GM19455 (cell line): ENCODE measurements at regions not wholly inside any gene's neighbourhood (a gene's known extent, or its start where the extent isn't known, plus 50 kb on each side); places are given as distances from the start of the nearest gene placed in this dataset.
"Not testable (repeated sequence)": the region's sequence is repeated elsewhere in the genome, so short reads cannot be mapped to it uniquely, and the experiment has no call there.

Source experiments
- ATAC-seq: cut with Tn5 transposase; IDR thresholded peaks from one replicate; pipeline ENCODE4 v1.9.1; 2021; ENCODE audit not compliant: unreplicated experiment

DNA sequence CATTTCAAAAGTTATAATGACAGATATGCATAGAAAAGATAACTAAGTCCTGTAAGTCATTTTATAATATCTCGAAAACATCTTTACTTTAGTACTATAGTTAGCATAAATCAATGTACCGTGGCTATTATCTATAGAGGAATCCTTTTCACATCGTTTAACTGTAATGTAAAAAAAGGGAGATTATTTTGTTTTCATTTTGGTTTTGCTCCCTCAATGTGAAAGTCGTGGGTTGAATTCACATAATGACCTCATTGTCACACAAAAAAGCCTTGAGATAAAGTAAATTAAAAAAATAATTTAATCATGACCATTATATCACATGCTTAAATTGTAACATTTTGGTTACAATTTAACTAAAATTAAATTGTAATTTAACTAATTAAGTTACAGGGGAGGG lies 560.5 kb upstream of the POT1 start:
- ATAC-seq = no peak

DNA sequence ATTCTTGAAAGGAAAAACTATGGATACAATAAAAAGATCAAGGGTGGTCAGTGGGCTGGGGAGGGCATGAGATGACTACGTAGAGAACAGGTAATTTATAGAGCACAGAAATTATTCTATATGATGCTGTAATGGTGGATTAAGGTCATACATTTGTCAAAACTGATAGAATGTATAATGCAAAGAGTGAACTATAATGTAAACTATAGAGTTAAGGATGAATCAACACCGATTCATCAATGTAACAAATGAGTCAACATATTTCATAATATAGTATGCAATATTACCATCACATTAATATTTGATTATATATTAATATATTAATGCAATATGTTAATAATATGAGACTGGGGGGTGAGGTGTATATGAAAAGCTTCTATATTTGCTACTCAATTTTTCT lies 555.6 kb upstream of the POT1 start:
- ATAC-seq = no peak

DNA sequence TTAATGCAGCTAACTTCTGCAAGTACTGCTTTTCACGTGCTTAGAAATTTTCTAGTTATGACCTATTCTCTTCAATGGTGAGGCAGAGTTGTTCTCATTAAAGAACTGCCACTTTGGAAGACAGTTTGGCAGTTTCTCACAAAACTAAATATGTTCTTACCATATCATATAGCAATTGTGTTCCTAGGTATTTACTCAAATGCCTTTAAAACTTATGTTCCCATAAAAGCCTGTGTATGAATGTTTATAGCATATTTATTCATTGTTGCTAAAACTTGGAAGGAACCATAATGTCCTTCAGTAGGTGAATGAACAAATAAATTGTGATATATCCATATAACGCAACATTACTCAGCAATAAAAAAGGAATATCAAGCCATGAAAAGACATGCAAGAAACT lies 555.1 kb upstream of the POT1 start:
- ATAC-seq = no peak

DNA sequence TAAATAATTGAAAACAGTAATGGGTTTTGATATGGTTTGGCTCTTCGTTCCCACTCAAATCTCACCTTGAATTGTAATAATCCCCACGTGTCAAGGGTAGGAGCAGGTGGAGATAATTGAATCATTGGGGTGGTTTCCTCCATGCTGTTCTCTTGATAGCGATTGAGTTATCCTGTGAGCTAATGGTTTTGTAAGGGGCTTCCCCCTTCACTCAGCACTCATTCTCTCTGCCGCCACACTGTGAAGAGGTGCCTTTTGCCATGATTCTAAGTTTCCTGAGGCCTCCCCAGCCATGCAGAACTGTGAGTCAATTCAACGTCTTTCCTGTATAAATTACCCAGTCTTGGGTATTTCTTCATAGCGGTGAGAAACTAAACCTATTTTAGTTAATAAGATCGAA lies 551.7 kb upstream of the POT1 start:
- ATAC-seq = no peak

DNA sequence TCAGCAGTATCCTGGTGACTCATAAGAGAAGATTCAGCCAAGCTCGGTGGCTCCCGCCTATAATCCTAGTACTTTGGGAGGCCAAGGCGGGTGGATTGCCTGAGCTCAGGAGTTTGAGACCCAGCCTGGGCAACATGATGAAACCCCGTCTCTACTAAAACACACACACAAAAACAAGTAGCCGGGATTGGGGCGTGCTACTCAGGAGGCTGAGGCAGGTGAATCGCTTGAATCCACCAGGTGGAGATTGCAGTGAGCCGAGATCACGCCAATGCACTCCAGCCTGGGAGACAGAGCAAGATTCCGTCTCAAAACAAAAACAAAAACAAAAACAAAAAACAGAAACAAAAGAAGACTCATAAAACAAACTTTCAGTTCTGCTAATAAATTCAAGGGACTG lies 551.1 kb upstream of the POT1 start:
- ATAC-seq = no peak

DNA sequence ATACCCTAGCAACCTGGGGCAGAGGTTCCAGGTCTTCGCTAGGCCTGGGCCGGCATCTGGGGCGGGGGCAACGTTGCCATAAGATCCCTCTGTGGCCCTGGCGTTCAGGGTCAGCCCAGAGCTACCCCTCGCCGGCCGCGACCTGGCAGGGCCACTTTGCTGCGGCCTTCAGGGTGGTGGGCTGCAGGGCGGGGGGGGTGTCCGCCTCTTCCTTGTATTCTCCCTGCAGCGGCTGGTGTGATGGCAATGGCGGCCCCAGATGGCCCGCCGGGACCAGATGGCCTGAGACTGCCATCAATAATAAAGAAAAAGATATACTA lies 539.2 kb upstream of the POT1 start:
- ATAC-seq = no peak

DNA sequence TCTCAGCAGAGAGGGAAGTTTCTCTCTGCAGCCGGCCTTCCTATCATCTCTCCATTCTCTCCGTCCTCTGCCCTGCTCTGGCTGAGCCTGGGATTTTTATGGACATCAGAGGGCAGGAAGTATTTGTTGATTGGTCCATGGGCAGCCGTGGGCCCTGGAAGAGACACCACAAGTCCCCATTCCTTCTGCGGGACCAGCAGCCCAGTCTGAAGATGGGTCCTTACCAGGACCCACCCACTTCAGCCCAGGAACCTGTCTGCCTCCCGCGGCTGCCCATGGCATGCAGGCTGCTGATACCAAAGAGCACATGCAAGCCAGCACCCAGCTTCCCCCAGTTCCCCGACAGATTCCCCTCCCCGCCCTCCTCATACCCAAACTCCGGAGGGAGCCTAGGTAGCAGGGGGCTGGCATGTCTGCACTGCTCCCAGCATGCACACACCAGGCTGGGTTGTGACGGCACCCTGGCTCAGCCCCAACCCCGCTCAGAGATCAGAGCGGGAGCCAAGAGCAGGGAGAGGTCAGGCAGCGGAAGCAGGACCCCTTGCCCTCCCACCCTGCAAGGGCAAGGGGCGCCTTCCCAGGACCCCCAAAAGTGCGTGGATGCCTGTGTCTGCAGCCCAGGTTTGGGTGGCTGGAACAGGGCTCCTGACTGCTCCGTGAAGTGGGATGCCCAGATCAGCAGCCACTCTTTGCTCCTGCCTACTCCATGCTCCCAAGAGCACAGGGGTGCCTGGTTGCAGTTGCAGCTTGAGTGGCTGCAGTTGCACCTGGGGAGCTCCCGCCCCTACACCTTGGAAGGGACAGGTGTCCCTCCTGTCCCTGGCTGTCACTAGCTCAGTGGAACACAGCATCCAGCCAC lies 538.6 kb upstream of the POT1 start:
- no peak for ATAC-seq

DNA sequence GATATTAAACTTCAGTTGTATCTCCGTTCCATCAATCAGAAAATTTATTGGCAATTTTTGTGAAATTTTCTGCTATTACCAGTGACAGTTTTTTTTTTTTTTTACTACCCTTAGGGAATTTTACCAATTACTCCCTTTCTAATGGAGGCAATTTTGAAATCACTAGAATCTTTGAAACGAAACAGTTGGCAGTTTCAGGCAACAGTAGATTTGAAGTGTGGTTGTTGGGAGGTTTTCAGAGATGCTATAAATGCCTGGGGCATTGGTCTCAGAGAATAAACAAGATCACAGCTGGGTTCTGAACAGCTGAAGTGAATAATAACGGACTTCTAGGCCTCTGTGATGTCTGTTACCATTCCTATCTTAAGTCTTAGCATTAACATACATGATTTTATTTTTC lies 535.9 kb upstream of the POT1 start:
- ATAC-seq = no peak

DNA sequence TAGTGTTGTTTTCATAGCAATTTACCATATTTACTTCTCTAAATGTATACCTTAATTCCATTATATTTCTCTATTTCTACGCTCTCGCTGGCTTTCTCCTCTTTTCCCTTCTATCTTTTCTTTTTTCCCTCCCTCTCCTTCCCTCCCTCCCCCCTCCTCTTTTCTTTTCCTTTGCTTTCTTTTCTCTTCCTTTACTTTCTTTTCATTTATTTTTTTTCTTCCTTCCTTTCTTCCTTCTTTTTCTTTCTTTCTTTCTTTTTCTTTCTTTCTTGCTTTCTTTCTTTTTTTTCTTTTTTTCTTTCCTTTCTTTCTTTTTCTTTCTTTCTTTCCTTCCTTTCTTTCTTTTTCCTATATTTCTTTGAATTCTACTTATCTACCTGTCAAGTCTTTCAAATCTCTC lies 533.0 kb upstream of the POT1 start:
- ATAC-seq = no peak

DNA sequence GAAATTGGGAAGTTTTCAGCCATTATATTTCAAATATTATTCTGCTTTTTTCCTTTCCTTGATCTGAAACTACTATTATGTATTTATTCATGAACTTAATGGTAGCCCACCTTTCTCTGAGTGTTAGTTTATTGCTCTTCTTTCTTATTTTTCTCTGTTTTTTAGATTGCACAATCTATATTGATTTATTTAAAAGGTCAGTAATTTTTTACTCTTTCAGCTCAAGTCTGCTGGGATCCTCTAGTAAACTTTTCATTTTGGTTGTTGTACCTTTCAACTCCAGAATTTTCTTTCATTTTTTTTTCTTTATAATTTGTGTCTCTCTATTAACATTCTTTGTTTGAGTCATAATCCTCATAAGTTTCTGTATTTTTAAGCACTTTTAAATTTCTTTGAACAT lies 529.4 kb upstream of the POT1 start:
- ATAC-seq = no peak

DNA sequence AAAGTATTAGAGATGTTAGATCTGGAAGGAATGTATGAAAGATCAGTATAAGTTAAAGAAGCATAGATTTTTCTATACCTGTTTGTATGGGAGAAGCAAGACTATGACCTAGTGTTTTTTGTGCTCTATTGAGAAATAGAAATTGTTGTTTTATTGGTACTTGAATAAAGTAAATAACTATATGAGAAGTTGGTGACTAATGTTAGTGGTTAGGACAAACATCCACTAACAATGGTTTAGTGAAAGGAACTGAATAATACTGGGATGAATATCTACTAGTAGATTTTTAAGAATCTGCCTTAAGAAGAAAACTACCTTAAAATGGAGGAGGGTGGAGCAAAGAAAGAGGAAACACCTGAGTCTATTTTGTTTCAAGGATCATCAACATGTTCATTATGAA lies 521.1 kb upstream of the POT1 start:
- ATAC-seq = no peak

DNA sequence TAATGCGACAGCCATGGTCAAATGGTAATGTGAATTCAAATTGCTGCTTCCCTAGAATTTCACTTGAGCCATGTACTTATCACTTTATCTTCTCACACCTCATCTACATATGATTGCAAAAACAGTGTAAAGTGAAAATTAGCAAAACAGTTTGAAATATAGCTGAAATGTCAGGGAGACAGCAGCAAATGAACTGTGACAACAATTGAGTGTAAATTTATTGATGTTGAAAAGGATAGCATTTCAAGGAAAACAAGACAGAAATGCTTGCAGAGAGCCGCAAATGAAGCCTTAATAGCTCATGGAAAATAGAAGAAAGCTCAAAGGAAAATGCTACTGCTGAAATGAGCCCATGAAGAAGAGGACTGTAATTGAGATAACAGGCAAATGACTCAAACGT lies 516.2 kb upstream of the POT1 start:
- no peak for ATAC-seq

DNA sequence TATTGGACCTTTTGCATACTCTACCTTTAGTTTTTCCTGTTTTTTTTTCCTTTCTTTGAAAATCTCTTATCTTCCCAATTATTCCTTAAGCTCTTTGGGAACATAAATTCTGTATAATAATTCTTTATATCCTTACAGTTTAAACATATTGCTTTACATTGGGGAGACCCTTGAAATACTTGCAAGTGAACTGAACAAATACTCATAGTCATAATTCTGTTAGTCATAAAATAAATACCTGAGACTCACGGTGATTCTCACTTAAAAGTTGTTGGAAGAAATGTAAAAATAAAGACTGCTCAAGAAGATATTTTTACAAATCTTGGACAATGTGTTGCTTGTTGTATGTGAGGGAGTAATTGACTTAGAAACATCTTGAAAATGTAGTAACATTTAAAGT lies 515.2 kb upstream of the POT1 start:
- no peak for ATAC-seq

DNA sequence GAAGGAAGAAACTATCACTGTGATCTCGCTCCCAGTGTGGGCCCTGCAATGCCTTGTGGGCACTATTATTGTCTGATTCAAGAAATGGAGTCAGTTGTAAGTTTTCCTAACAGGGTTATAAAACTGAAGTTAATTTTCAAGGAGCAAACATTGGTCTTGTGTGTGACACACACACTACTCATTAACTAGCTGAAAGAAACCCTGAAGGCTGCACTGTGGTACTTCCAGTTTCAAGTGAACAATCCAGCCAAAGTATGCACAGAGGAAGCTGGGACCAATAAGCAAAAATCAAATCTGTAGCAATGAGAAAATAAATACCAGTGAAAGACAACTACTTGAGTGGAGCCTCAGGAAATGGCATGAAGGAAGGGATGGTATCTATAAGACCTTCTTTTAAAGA lies 506.6 kb upstream of the POT1 start:
- no peak for ATAC-seq

DNA sequence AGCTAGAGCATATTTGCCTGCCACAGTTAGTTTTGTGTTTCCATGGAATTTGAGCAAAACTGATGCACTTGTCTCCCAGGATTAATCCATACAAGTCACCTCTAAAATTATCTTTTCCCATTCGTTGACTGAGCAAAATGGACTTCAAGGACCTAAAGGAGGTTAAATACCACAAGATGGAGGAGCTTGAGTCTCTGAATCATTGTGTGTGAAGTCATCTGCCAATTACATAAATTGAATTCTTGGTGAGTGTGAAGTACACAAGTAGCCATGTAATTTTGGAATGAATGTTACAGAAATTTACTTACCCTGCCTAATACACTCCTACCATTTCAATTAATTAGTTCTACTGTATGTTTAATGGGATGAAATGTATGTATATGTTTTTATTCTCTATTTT lies 501.7 kb upstream of the POT1 start:
- no peak for ATAC-seq

DNA sequence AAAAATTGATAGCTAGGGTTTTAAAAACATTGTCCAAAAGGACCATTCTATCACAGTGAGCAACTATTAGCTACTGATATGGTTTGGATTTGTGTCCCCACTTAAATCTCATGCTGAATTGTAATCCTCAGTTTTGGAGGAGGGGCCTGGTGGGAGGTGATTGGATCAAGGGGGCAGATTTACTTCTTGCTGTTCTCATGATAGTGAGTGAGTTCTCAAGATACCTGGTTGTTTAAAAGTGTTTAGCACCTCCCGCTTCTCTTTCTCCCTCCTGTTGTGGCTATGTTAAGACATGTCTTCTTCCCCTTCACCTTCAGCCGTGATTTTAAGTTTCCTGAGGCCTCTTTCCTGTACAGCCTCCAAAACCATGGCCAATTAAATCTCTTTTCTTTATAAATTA lies 500.4 kb upstream of the POT1 start:
- no peak for ATAC-seq

DNA sequence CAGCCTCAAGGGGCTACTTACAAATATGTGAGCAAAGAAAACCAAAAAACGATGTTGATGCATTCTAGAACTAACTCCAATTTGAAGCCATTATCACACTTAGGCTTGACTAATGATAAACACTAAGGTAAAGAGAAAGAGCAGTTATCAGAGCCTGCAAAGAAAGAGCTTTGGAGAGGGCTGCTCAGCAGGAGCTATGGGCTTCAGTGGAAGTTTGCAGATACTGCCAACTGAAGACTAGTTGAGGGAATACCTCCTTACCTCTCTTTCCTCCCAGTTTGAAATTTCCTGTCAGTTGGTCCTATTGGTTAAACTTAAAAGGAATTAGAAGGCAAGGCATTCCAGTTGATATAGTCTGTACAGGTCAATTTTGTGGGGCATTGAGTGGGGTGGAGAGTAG lies 498.1 kb upstream of the POT1 start:
- no peak for ATAC-seq

DNA sequence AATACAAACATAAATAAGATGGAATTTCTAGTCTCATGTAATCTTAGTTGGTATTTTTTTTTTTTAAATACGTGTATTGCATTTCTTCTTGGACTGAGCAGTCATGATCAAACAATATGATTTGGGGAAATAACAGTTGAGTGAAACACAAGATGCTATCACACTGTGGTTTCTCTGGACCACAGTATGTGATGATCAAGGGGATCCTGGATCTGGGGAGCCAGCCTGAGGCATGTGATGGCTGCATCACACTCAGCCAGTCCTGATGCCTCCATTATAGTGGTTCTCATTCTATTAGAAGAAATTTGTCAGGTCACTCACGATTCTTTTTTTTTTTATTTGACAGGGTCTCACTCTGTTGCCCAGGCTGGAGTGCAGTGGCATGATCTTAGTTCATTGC lies 495.9 kb upstream of the POT1 start:
- ATAC-seq = no peak

DNA sequence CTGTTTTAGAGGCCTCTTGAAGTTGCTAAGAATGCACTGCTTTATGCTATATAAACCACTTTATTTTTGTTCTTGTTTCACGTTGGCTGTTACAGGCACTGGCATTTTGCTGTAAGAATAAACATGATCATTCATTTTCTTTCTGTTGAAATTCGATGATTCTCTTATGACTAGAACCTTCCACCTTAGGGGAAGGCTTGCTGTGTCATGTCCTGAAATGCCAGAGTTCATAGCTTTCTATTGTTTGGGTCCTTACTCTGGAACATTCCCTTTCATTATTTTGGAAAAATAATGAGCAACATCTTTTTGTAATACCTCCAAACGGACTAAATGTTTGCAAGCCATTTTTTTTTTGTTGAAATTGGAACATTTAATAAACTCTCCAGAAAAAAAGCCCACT lies 495.1 kb upstream of the POT1 start:
- no peak for ATAC-seq

DNA sequence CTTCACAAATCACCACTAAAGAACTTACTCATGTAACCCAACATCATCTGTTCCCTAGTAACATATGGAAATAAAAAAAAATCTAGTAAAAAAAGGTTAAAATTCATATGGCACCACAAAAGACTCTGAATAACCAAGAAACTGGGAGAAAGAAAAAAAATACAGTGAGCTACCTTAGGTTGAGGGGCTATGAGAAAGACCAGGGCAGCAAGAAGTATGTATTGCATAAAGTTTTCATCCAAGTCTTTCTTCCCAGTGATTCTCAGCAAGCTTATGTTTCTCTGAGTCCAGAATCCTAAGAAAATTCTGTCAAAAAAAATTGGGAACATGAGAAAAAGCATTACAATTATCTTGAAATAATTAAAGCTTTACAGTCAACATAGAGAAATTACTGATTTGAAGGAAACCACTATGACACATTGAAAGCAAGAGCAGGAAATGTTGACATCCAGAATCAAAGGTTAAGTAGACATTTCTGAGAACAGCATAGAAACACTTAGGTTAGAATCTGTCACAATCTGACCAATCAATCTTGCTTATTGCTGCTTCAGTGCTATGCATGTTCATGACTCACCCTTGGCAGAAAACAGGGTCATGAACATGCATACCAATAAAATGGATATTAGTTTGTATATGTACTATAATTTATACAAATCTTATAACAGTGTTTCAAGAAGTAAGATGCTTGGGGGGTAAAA lies 494.0 kb upstream of the POT1 start:
- ATAC-seq = no peak

DNA sequence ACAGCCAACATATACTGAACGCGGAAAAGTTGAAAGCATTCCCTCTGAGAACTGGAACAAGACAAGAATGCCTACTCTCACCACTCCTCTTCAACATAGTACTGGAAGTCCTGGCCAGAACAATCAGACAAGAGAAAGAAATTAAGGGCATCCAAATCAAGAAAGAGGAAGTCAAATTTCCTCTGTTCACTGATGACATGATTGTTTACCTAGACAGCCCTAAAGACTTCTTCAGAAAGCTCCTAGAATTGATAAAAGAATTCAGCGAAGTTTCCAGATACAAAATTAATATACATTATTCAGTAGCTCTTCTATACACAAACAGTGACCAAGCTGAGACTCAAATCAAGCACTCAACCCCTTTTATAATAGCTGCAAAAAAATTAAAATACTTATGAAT lies 491.8 kb upstream of the POT1 start:
- ATAC-seq = not testable (repeated sequence)

DNA sequence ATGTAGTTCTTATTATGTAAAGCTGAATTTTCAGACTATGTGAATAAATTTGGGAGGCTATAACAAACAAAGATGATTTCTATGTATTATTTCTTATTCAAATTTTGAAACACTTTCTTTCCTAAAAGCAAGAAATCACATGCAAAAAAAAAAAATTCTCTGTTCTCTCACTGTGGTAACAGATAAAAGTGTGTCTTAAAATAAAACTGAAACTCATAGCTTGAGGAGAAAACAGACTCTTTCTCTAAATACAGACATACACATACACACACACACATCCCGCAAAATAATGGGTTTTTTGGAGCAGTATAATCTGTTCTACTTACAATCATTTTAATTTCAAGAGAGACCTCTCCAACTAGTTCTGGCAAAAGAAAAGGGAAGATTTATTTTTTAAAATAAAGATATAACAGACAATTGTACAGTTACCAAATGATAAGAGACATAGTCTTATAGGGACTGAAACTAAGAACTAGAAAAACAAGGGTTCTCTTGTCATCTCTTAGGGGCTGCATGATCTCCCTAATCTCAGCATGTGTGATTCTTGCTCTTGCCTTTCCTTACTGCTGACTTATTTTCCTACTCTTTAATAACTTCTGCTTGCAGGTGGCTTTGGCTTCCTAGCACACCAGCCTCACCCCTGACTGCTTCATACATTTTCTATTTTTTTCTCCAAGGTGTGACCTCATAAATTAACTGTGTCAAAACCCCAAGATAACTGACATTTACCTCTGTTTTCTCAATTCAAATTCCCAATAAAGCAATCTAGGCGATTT lies 483.5 kb upstream of the POT1 start:
- no peak for ATAC-seq
